OCI-LY1 (cell line): ENCODE measurements at regions not wholly inside any gene's neighbourhood (a gene's known extent, or its start where the extent isn't known, plus 50 kb on each side); places are given as distances from the start of the nearest gene placed in this dataset.

Experiments
- CTCF ChIP-seq: fragments of 200-600 bp; sonication (generic), shearing (Covaris generic); IDR thresholded peaks from 2 replicates; pipeline ENCODE4 v1.5.1; 2017; ENCODE audit warnings: mild to moderate bottlenecking, antibody characterized with exemption, low read length, moderate library complexity, mixed read lengths
- EZH2 ChIP-seq: fragments of 200-600 bp; sonication (generic), shearing (Covaris generic); IDR thresholded peaks from 2 replicates; pipeline ENCODE4 v1.8.0; 2017; ENCODE audit warnings: borderline replicate concordance, mixed run types, mild to moderate bottlenecking, antibody characterized with exemption, low read length, moderate library complexity, mixed read lengths

- TF ChIP-seq CTCF: no peak
- TF ChIP-seq EZH2: no peak
Observed at GRCh38 chr10:111297351-111297848, 220.6 kb downstream of the ADRA2A start.
